HG03045 (cell line): ENCODE measurements at regions not wholly inside any gene's neighbourhood (a gene's known extent, or its start where the extent isn't known, plus 50 kb on each side); places are given as distances from the start of the nearest gene placed in this dataset.

Experiments
- ATAC-seq: cut with Tn5 transposase; IDR thresholded peaks from one replicate; pipeline ENCODE4 v1.9.1; 2021; ENCODE audit warnings: mild to moderate bottlenecking, moderate library complexity; ENCODE audit not compliant: unreplicated experiment

DNA sequence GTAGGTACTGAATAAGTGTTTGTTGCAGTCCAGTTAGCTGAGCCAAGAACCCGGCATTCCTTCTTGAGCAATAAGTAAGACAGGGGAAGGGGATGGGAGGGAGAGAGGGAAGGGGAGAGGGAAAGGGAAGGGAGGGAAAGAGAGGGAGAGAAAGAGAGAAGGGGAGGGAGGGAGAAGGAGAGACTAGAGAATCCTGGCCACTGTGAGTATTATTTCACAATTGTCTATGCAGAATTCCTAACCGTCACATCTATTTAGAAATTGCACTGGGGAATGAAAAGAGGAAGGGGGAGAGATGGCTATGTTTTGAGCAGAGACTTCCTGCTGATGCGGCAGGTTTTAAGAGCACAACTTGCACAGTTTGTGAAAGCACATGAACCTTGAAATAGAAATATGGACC, 251.4 kb upstream of the ZMIZ1 start:
- ATAC-seq: no peak

DNA sequence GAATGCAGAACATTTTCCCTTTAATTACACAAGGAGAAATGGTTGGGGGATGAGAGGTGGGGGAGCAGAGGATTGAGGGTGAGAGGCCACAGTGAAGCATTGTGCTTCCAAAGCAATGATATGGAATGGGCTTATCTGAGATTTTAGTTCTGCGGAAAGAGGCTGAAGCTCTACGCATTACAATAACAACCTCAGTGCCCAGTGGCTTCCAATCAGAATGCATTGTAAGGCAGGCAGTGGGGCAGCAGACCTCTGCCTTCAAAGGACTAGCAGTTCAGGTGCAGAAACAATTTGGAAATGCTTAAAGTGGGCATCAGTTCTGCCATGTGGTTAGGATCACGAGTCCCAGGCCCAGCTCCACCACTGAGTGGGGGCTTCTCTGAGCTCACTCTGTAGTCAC, 251.0 kb upstream of the ZMIZ1 start:
- no peak for ATAC-seq

DNA sequence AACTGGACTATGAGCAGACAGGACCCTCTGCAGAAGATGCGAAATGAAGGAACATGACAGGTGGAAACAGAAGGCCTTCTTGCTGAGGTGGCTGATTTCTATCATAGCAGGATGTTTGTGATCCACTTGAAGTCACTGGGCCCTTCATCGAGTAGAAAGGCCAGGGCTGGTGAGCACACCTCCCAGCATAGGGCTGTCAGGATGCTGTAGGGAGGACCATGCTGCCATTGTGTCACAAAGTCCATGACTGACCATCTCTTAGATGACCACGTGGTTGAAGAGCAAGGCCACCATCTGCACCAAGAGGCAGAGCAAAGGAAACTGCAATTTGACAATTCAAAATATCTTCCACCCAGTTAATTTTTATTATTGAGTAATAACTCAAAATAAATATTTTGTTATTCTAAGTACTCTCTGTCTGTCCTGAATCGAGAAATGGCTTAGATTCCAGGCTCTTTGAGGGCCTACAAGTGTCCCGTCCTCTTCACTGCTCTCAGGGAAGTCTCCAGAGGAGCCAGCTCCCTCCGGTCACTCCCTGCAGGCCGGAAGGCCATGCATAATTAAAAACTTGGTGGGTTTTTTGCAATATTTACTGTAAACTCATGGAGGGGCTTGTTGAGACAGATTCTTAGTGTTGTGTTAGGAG, 249.3 kb upstream of the ZMIZ1 start:
- ATAC-seq: no peak

DNA sequence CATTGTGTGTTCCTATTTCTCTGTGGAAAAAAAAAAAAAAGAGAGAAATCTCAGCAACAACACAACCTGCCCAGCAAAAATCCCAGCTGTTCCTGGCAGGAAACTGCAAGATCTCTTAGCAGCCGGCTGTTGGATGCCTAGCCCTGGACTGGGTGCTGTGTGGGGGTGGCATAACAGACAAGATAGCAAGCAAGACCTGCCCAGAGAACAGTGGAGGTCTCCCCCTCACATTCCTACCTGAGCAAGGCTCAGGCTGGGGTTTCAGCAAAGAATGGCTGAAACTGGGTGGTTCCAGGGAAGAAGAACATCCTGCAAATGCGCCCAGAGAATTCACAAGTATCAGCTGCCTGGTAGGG, 248.8 kb upstream of the ZMIZ1 start:
- ATAC-seq: no peak

DNA sequence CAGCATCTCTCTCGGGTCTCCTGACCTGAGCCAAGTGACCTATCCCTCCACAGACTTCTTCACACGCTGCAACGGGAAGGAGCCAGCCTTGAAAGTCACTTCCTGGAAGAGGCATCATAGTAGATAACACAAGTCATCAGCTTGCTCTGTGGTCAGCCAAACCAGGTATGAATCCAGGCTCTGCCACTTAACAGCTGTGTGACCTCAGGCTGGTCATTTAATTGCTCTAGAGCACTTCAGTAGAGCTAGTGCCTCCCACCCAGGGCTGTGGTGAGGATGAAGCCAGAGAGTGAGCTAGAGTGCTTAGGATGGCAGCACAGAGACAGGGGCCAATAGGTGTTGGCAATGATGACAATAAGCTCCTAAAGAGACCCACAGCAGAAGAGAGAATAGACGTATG, 247.7 kb upstream of the ZMIZ1 start:
- no peak for ATAC-seq

DNA sequence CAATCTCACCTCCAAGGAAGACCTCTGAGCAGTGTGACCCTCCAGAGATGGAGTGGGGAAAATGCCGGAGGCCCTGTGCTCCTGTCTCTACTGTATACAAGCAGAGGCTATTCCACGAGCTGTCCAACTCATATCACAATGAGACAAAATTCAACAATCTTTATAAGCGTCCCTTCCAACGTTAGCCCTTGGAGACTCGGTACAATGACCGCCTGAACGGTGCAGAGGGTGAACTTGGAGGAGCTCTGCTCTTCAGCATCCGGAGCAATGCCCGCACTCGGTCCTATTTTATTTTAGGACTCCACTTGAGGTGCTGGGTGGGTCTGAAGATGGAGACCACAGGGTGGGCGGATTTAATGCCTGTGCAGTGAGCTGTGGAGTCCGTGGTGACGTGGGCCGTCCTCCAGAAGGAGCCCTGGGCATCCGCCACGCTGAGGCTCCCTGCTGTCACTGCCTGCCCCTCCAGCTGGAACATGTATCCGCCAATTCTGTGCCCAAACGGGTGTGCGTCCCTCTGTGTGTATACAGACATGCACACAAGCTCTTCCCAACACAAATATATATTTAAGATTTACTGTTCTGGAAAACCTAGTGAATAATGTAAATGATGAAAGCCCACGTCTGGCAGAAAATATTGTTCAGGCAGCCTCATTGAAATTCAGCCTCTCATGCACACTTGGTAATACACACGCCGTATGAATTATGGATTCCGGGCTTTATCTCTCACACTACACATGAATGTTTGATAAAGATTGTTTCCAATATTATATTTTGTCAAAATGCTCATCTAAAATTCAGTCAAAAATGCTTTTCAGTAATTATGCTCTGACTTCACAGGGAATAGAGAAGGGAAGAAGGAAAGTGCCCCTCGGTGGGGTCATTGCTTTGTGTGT, 239.9 kb upstream of the ZMIZ1 start:
- no peak for ATAC-seq

DNA sequence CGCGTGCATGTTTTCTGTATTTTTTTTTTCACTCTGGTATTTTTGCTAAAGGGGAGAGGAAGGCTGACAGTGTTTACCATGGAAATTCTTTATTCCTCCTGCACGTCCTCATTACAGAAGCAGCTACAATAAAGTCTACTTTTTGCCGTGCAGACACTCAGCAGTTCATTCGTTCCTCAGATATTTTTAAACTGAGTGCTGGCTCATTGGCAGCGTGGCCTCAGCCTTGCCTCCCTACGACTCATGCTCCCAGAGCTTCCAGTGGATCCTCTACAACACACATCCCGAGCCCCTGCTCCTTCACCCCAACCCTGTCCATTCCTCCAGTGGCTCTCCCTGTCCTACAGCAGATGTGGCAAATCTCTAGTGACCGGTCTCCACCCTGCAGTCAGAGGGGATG, 239.2 kb upstream of the ZMIZ1 start:
- no peak for ATAC-seq

DNA sequence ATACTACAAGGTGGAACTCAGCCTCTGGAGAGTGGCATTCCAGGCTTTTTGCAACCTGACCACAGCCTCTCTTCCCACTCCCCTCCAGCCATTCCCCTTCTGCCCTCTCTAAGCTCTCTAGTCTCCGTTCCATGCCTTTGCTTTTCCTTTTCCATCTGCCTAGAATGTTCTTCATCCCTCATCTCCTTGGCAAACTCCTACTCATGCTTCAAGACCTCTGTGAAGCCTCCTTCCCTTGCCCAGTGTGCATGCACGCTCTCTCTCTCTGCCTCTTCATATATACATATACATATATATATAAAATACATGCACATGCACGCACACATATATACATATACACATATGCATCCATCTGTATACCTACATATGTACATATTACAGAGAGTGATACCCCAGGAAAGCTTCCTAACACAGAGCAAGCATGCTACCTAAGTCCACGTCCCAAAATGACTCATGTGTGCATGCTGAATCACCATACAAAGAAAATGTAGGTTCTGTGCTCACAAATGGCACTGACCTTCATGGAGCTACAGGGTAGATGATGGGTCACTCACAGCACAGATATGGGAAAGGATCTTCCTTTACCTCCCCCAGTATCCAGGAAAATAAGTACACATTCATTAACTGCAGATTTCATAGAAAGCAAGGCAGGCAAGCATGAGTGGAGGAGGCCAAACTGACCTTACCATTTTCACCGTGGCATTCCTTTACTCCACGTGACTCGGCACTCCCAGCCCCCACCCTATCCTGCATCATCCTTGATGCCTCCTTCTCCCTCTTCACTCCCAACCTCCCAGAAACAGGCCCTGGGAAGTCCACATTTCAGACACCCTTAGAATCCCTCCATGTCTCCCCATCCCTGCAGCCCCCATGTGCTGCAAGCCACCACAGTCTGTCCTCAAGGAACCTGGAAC, 238.4 kb upstream of the ZMIZ1 start:
- no peak for ATAC-seq

DNA sequence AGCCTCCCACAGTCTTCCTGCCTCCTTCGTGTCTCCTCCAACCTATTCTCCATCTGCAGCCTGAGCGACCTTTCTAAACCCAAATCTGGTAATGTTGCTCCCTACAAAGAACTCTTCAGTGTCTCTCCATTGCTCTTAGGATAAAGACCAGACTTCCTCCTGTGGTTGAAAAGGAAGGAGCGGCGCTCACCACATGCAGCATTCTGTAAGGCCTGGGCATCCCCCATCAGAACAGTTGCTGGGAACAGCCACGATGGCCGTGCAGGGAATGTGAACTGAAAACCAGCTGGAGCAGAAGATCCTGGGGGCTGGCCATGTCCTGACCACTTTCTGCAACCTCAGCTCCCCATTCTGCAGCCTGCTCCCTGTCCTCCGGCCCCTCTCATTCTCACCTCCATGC, 237.8 kb upstream of the ZMIZ1 start:
- ATAC-seq: no peak

DNA sequence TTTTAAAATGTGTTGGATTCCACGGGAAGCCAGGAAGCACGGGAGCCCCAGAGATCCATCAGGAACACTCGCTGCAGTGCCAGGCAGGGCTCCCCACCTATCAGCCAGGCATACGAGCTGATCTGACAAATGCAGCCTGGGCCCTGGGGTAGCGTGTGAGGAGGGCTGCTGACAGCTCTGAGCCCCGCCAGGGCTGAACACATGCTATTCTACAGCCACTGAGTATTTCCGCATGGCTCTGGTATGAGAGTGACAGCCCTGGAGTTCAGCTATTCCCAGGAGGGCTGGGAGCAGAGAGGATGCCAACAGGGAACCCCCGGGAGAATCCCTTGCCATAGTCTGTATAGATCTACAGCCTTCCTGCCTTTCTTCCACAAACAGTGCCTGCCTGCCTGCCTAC, 237.3 kb upstream of the ZMIZ1 start:
- no peak for ATAC-seq

DNA sequence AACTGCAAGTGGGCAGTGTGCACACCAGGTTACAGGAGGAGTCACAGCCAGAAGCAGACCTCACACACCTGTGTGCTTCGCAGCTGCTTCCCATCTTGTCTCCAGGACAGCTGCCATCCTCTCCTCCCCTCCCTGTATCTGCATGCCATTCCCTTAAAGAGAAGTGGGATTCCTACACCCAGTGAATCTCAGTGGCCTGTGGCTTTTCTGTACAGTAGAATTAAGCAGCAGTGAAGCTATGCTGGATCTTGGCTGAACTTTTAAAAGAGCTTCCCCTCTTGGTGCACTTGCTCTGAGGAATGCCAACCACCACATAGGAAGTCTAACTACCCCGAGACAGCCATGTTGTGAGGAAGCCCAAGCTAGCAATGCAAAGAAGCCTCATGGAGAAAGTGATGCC, 236.5 kb upstream of the ZMIZ1 start:
- ATAC-seq: no peak

DNA sequence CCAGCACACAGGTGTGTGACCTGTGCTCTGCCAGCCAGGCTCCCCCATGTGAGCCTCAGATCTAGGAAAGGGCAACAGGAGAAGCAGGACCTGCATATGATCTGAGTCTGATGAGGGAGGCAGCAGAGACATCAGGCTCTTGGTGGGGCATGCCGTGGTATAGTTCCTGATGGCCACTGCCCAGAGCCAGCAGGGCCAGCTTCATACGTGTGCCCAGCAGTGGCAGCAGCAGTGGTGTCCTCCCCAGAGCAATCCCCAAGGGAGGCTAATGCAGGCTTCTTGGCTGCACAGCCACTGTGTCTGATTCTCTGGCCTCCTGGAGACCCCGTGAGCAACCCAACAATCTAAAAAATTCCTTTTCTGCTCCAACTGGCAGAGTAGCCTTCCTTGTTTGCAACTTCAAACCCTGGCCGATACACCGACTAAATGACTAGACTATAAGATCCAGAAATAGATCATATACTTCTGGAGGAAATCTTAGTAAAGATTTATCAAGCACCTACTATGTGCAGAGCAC, 230.6 kb upstream of the ZMIZ1 start:
- ATAC-seq: no peak

DNA sequence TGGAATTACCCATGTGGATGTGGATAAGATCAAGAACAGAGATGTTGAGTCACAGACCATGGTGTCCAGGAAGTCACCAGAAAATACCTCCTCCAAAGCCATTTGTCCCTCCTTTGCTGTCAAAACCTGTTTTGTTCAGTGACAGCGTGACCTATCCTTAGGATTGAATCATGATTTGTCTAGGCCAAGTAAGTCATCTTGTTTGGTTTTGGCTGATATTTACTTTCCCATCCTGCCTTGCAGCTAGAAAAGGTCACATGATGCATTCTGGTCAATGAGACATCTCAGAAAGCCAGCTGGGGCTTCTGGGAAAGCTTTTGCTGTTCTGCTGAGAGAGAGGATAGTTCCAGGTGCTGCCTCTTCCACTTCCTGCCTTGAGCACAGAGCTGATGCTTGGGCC, 225.3 kb upstream of the ZMIZ1 start:
- no peak for ATAC-seq

DNA sequence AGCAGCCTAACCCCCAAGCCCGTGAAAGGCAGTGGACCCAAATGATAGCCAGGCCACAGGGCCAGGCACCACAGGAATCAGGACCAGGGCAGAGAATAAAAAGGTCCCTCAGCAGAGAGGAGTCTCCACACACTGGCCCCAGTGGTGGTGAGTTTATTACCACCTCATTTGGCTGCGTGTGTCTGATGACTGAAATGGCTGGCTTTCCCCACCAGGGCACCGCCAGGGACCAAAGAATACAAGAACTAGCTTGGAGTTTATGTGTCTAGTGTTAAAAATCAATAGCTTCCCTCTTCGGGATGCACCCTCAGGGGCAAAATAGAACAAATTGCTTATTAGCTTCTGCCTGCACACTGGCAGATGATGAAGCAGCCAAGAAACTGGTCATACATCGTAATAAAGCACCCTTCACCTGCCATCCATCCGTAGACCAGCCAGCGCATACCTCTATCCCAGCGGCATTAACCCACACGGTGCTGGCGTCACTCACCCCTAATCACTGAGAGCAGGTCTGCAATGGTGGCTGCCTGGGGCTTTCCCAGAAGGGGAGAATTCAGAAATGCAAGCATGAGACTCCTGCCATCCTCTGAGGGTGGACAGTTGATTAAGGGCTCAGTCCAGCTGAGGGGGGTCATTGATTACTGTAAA, 223.7 kb upstream of the ZMIZ1 start:
- no peak for ATAC-seq

DNA sequence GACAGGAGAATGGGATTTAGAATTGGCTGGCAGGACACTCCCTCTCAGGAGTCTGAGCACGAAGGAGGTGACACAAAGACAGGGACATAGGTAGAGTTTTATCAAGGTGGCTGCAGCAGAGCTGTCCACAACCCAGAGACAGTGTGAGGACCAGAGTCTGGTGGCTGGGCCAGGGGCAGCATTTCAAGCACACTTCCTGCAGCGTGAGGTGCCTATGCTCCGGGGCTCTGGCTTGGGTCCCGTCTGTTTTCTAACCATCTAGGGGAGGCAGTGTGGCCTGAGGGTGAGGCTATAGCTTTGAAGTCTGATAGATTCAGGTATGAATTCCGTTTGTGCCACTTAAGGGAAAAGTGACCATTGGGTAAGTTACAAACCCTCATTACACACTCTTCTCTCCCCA, 222.7 kb upstream of the ZMIZ1 start:
- no peak for ATAC-seq

DNA sequence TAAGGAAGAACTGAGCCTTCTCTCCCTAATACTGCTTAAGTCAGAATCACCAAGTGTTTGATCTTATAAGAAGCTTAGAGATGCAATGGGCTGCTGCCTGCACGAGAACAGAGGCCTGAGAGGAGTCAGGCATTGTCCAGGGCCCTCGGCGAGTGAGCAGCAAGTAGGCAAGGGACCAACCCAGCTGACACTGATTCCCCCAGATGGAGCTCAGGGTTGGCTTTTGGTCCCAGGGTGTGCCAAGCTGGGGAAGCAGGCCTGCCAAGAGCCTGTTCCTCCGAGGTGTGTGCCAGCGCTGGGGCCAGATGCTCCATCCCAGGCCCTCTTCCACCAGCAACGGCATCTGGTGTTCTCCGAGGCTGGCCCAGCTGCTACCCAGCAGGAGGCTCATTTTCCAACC, 222.0 kb upstream of the ZMIZ1 start:
- ATAC-seq: no peak

DNA sequence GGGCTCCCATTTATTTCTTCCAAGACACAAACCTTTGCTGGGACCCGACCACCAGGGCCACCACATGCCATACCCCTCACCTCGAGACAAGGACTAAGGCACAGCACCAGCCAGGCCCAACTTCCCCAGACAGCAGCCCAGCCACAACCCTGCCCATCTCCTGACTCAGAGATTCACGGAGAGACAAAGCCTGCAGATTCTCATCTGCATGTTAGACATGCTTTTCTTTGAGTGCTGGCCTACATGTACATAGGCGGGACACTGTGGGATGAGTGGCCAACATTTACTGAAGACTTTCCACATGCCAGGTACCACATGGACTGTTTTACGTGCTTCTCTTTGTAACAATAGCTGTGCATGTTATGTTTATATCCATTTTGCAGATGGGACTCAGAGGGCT, 221.3 kb upstream of the ZMIZ1 start:
- ATAC-seq: no peak

DNA sequence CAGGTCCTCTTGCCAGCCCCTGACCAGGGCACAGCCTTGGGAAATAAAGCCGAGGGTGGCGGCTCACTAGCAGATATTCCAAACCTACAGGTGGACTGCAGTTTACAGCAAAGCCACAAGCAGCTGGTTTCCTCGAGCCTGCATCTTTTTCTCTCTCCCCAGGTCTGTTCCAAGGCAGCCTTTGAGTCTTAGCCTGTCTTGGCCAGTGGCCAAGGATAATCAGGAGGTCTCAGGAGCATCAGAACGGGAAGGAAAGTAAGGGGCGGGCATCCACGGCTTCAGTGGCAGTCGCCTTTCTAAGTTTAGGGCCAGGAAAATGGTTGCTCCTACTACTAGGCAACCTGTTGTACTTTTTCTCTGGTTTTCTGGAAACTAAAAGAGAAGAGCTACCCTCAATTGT, 219.7 kb upstream of the ZMIZ1 start:
- ATAC-seq: no peak

DNA sequence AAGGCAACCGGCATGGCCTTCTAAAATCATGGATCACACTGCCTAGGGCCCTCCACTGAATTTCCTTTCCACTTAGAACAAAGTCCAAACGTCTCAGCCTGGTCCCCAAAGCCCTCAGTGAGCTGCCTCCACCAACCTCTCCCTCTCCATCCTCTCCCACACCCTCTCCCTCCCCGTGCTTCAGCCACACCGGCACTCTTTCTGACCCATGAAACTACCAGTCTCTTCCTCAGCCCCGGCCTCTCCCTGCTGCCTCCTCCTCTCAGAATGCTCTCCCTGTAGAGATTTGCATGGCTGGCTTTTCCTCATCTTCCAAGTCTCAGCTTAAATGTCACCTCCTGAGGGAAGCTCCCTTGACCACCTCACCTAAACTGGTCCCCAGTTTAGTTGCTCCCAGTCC, 219.0 kb upstream of the ZMIZ1 start:
- no peak for ATAC-seq

DNA sequence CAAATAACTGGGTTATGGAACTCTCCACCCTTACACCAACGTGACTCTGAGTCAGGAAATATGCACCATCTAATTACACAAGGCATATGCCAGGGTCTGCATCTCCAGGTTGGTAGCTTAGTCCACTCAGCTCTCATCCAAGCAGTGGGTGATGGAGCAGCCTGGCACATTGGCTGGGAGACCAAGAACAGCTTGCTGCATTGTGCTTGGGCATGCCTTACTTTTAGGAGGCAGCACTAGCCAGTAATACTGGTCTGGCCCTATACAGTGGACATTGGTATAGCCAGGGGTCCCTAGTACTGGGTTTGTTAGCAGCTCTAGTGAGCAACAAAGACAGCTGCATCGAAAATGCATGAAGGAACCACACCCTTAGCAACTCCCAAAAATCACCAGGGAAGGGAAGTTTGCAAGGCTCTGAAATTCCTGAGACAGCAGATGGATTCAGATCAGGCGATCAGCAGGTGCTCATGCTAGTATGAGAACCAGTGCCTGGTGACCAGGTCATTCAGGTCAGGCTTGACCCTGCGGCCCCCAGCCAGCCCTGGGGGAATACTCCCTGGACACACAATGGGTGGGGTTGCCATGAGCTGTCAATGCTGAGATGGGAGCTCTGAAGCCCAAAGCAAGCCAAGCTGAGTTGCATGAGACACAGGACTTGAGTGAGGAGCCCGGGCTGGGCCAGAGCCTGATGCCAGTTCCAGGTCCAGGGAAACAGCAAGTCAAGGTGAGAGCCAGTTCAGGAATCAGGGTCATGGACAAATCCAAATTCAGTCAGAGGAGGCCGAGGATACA, 217.9 kb upstream of the ZMIZ1 start:
- no peak for ATAC-seq
